K562 (cell line): ENCODE measurements at regions not wholly inside any gene's neighbourhood (a gene's known extent, or its start where the extent isn't known, plus 50 kb on each side); places are given as distances from the start of the nearest gene placed in this dataset.

Experiments used
- ATAC-seq: fragments of 200-7000 bp; cut with Tn5 transposase; 3 replicates; pipeline ENCODE4 v1.9.1; 2020; ENCODE audit warnings: moderate library complexity
- BruUV-seq: library from RNA; stranded (reverse); fragments of 400-500 nt; replicated peaks from 2 replicates; lab custom pipeline; 2021; lab: Mats Ljungman, UMichigan
- CTCF ChIA-PET: fragments of 300-600 bp; formaldehyde crosslinking; extraction: SDS; loops from one replicate; lab custom pipeline; 2021; ENCODE audit warnings: low intra/inter-chr PET ratio; lab: Yijun Ruan, JAX
- POLR2A ChIA-PET: fragments of 300-600, 350-650 bp; sonication (Branson Sonifier 250); formaldehyde crosslinking; extraction: SDS; loops from one replicate; lab custom pipeline; 2021; ENCODE audit warnings: antibody characterized with exemption, inconsistent platforms; lab: Yijun Ruan, JAX
- DNase-seq, 4 experiments: peaks; one replicate each; pipeline versions ENCODE4 v3.0.0 to v3.0.0-alpha.2; 2011 to 2018; ENCODE audit warnings: low spot score in 3 of 4, mixed read lengths in 3 of 4; ENCODE audit errors: extremely low read depth in 1 of 4
- FAIRE-seq: peaks from 2 replicates; lab custom pipeline; 2011; peaks lifted over from hg19 to GRCh38; lab: Jason Lieb, UNC
- H2AFZ ChIP-seq: 2 replicates; pipeline ENCODE4 v1.6.0; 2011; ENCODE audit warnings: low read depth, low read length, control low read depth, inconsistent platforms
- H3K27ac ChIP-seq: fragments of 200-600 bp; 3 replicates; pipeline ENCODE4 v1.8.0; 2011; ENCODE audit warnings: low read depth, mild to moderate bottlenecking, control low read depth, inconsistent platforms, low read length, moderate library complexity, mixed read lengths; ENCODE audit errors: extremely low read depth
- H3K27me3 ChIP-seq, 2 experiments: fragments of 300-600 bp in 1 of 2; 2 replicates in 1 of 2; 3 replicates in 1 of 2; pipeline versions ENCODE4 v1.6.0 to v1.8.0; 2011; ENCODE audit warnings: inconsistent platforms in 2 of 2, low read length in 2 of 2, mild to moderate bottlenecking in 1 of 2, mixed read lengths in 1 of 2, moderate library complexity in 1 of 2; ENCODE audit not compliant: control insufficient read depth in 2 of 2, insufficient read depth in 2 of 2
- H3K36me3 ChIP-seq: fragments of 300-600 bp; 3 replicates; pipeline ENCODE4 v1.8.0; 2011; ENCODE audit warnings: mild to moderate bottlenecking, low read length, inconsistent platforms; ENCODE audit not compliant: control insufficient read depth, insufficient read depth
- H3K4me1 ChIP-seq, 2 experiments: fragments of 200-600 bp in 1 of 2; replicated peaks in 1 of 2; 2 replicates in 1 of 2; 3 replicates in 1 of 2; pipeline versions ENCODE4 v1.5.1 to v1.8.0; 2011; ENCODE audit warnings: inconsistent platforms in 2 of 2, low read length in 2 of 2, mild to moderate bottlenecking in 1 of 2, mixed read lengths in 1 of 2, moderate library complexity in 1 of 2; ENCODE audit not compliant: control insufficient read depth in 2 of 2, insufficient read depth in 2 of 2
- H3K4me2 ChIP-seq: 2 replicates; pipeline ENCODE4 v1.6.1; 2011; ENCODE audit warnings: low read length, control low read depth, inconsistent platforms, mixed read lengths; ENCODE audit not compliant: insufficient read depth
- H3K4me3 ChIP-seq: fragments of 200-600 bp; sonication (generic), shearing (Covaris generic); 2 replicates; pipeline ENCODE4 v1.5.1; 2016; ENCODE audit warnings: control low read depth, inconsistent platforms
- H3K79me2 ChIP-seq: fragments of 200-600 bp; 3 replicates; pipeline ENCODE4 v1.8.0; 2011; ENCODE audit warnings: low read length, inconsistent platforms; ENCODE audit not compliant: control insufficient read depth, insufficient read depth
- H3K9ac ChIP-seq, 2 experiments: 2 replicates each; pipeline versions ENCODE4 v1.6.0 to v1.6.1; 2011; ENCODE audit warnings: low read depth in 2 of 2, low read length in 2 of 2, control low read depth in 1 of 2, inconsistent platforms in 1 of 2, mild to moderate bottlenecking in 1 of 2, mixed read lengths in 1 of 2; ENCODE audit not compliant: insufficient read depth in 1 of 2
- H3K9me1 ChIP-seq: one replicate; pipeline ENCODE4 v1.6.0; 2011; ENCODE audit warnings: inconsistent platforms, mild to moderate bottlenecking, low read length, moderate library complexity; ENCODE audit not compliant: control insufficient read depth, insufficient read depth
- H3K9me3 ChIP-seq: replicated peaks from 2 replicates; pipeline ENCODE4 v1.5.1; 2011; ENCODE audit warnings: low read depth, low read length, inconsistent platforms; ENCODE audit not compliant: control insufficient read depth, insufficient read depth
- H4K20me1 ChIP-seq: replicated peaks from 2 replicates; pipeline ENCODE4 v1.6.1; 2011; ENCODE audit warnings: low read length, inconsistent platforms, mixed read lengths; ENCODE audit not compliant: control insufficient read depth, insufficient read depth
- CEBPG ChIP-seq, 3 experiments: fragments of 200-800 bp in 1 of 3; sonication (Bioruptor generic) in 1 of 3; sonication (generic) in 1 of 3; formaldehyde crosslinking in 1 of 3; IDR thresholded peaks in 2 of 3; conservative IDR thresholded peaks in 1 of 3; 2 replicates each; pipeline versions ENCODE4 v1.6.1 to v1.8.0; 2016 to 2022; ENCODE audit warnings: missing compliant biosample characterization in 2 of 3, missing genetic modification characterization in 2 of 3, mild to moderate bottlenecking in 1 of 3, missing genetic modification reagents in 1 of 3
- ZNF212 ChIP-seq: fragments of 450-650 bp; formaldehyde crosslinking; IDR thresholded peaks from 2 replicates; pipeline ENCODE4 v1.4.0; 2020; ENCODE audit warnings: mild to moderate bottlenecking
- ZNF444 ChIP-seq: fragments of 250-450 bp; sonication (Bioruptor Pico); IDR thresholded peaks from 2 replicates; pipeline ENCODE4 v1.4.0; 2020; ENCODE audit warnings: mild to moderate bottlenecking, moderate library complexity
- WGBS: fragments of 100-300 bp; shearing (Covaris generic); methylation state at CpG from one replicate; pipeline ENCODE4 v1.1.6; 2016; ENCODE audit warnings: low coverage, mixed read lengths; ENCODE audit not compliant: insufficient coverage; ENCODE audit errors: missing lambda C conversion rate; 5-methylcytosine and 5-hydroxymethylcytosine counted together
- in situ Hi-C: fragments of 300-500 bp; cut with MboI; formaldehyde crosslinking; loops from 4 replicates; pipeline ENCODE4 v1.15.0; 2018; ENCODE audit warnings: inconsistent platforms, mixed read lengths
- intact Hi-C: fragments of 100-400 bp; cut with micrococcal nuclease; formaldehyde crosslinking; loops from 2 replicates; pipeline ENCODE4 v1.14.2; 2022
- TF ChIP-seq, protein P1 (sequence below): fragments of 250-450 bp; sonication (Bioruptor Pico); IDR thresholded peaks from 2 replicates; pipeline ENCODE4 v1.4.0; 2020; ENCODE audit warnings: mild to moderate bottlenecking
- TF ChIP-seq, protein P2 (sequence below): fragments of 450-650 bp; IDR thresholded peaks from 2 replicates; pipeline ENCODE4 v1.6.1; 2014; ENCODE audit warnings: low read depth, mild to moderate bottlenecking, moderate library complexity, borderline replicate concordance

DNA sequence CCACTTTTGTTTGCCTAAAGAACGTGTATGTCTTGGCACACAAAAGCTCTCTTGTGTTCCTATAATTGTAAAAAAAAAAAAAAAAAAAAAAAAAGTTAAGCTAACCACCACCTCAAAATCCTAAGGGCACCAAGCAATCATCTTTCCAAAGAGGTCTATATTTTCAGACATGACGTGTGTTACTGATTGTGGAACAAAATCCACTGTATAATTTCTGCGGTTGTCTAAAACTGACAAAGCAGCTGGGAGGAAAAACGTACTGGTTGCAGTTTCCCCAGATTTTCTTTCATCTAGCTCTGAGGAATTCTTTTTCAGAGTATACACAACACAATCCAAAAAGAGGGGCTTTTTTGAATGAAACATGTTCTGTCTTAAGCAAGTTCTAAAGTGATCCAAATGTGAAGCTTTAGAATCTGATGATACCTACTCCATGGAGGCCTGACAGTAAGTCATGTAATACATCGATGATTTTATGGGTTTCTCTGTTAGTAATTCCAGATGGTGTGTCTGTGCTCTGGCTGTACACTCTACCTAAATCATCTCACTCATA is 375.6 kb upstream of the NUDT12 start (continued):
- TF ChIP-seq, protein P1, sequence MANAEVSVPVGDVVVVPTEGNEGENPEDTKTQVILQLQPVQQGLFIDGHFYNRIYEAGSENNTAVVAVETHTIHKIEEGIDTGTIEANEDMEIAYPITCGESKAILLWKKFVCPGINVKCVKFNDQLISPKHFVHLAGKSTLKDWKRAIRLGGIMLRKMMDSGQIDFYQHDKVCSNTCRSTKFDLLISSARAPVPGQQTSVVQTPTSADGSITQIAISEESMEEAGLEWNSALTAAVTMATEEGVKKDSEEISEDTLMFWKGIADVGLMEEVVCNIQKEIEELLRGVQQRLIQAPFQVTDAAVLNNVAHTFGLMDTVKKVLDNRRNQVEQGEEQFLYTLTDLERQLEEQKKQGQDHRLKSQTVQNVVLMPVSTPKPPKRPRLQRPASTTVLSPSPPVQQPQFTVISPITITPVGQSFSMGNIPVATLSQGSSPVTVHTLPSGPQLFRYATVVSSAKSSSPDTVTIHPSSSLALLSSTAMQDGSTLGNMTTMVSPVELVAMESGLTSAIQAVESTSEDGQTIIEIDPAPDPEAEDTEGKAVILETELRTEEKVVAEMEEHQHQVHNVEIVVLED (CRISPR knock-in tag) = no peak

DNA sequence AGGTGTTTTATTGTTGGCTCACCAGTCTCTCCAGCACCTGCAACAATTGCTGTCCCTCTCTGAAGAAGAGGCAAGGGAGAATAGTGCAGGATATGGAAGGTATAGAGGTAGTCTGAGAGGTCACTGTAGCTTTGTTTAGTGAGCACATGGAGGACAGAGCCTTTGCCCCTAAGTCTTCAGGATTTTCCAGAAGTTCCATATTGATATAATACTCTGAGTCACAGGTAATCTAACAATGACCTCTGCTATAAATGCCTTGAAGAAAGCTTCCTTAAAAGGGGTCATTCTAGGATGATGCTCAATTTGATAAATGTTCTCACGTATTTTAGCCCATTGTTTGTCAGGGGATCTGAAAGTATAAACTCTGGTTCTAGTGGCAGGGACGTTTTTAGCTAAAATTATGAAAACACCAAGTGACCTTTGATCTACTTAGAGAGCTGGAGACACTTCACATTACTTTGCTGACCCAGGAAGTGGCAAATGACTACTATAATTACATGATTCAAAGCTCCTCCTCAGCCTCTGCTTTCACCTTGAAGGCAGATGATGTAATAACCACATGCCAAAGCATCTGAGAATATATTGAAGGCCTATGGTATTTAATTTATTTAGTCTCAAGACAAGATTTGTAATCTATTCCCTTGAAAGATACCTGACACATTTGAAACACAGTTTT is 366.9 kb upstream of the NUDT12 start:
- Histone ChIP-seq H3K79me2 (no peaks in the 10 kb centered on the region), H4K20me1 (no peaks in the 10 kb centered on the region), H3K4me2 (no peak overlapping the region), H3K36me3 (no peaks in the 10 kb centered on the region), H2AFZ (no peak overlapping the region), H3K27ac (no peak overlapping the region), H3K9me3 (no peaks in the 10 kb centered on the region), H3K9ac (no peak overlapping the region), H3K4me3 (no peak overlapping the region), H3K9me1 (no peaks in the 10 kb centered on the region), H3K27me3 (no peaks in the 10 kb centered on the region), H3K4me1 (no peaks in the 10 kb centered on the region)
- intact Hi-C loops = loop anchor here (5.0 kb wide), 1 partner anchor 248 kb away; no protein-coding TSS in a partner anchor
- 0% methylated on average over 2 of the region's 2 CpGs for WGBS
- no peak for DNase-seq
- no peak for ATAC-seq
- ChIA-PET CTCF (no interaction called here), POLR2A (no interaction called here)
- no TSS peak for BruUV-seq
- in situ Hi-C loops = no loop called here
- no peak for FAIRE-seq
- TF ChIP-seq ZNF212 (CRISPR knock-in tag) (no peak), ZNF444 (no peak), CEBPG (CRISPR knock-in tag; IDR thresholded peaks at IDR 0.05) (no peak), CEBPG (tag; conservative IDR thresholded peaks at IDR 0.05 in 1 of 2, IDR thresholded peaks at IDR 0.05 in 1 of 2) (0 out of 4 replicates have a peak, but pooled peaks of 1 of the 2 experiments have one; percentile 9)
- TF ChIP-seq, protein P2, sequence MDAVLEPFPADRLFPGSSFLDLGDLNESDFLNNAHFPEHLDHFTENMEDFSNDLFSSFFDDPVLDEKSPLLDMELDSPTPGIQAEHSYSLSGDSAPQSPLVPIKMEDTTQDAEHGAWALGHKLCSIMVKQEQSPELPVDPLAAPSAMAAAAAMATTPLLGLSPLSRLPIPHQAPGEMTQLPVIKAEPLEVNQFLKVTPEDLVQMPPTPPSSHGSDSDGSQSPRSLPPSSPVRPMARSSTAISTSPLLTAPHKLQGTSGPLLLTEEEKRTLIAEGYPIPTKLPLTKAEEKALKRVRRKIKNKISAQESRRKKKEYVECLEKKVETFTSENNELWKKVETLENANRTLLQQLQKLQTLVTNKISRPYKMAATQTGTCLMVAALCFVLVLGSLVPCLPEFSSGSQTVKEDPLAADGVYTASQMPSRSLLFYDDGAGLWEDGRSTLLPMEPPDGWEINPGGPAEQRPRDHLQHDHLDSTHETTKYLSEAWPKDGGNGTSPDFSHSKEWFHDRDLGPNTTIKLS = no peak
